Kidney epithelial cell (primary cell): ENCODE measurements at regions not wholly inside any gene's neighbourhood (a gene's known extent, or its start where the extent isn't known, plus 50 kb on each side); places are given as distances from the start of the nearest gene placed in this dataset.

Experiments used
- DNase-seq: peaks from one replicate; pipeline ENCODE4 v3.0.0-alpha.2; 2010; ENCODE audit warnings: low read depth
- H3K27me3 ChIP-seq: 2 replicates; pipeline ENCODE4 v1.6.0; 2011; ENCODE audit warnings: low read length; ENCODE audit not compliant: control insufficient read depth, insufficient read depth
- H3K36me3 ChIP-seq: 2 replicates; pipeline ENCODE4 v1.5.1; 2011; ENCODE audit warnings: low read length; ENCODE audit not compliant: control insufficient read depth, insufficient read depth
- H3K4me3 ChIP-seq: 2 replicates; pipeline ENCODE4 v1.5.1; 2011; ENCODE audit warnings: low read depth, mild to moderate bottlenecking, control low read depth, low read length
- TF ChIP-seq, protein P1 (sequence below): IDR thresholded peaks from 2 replicates; pipeline ENCODE4 v1.5.1; 2011; ENCODE audit warnings: mild to moderate bottlenecking, moderate library complexity, low read length, control low read depth, inconsistent platforms; ENCODE audit not compliant: insufficient read depth, poor library complexity, severe bottlenecking

DNA sequence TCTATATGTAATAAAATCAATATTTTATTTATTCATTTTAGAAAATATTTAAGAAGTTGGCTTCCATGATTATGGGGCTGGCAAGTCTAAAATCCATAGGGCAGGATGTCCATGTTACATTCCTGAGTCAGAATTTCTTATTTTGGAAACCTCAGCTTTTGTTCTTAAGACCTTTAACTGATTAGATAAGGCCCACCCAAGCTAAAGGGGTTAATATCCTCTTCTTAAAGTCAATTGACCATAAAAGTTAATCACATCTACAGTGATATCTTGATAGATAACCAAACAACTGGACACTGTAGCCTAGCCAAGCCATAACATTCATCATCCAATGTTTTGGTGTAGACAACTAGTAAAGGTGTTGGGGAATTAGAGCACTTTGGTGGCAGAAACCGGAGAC, 1035.4 kb upstream of the ZEB2 start:
- TF ChIP-seq, protein P1, sequence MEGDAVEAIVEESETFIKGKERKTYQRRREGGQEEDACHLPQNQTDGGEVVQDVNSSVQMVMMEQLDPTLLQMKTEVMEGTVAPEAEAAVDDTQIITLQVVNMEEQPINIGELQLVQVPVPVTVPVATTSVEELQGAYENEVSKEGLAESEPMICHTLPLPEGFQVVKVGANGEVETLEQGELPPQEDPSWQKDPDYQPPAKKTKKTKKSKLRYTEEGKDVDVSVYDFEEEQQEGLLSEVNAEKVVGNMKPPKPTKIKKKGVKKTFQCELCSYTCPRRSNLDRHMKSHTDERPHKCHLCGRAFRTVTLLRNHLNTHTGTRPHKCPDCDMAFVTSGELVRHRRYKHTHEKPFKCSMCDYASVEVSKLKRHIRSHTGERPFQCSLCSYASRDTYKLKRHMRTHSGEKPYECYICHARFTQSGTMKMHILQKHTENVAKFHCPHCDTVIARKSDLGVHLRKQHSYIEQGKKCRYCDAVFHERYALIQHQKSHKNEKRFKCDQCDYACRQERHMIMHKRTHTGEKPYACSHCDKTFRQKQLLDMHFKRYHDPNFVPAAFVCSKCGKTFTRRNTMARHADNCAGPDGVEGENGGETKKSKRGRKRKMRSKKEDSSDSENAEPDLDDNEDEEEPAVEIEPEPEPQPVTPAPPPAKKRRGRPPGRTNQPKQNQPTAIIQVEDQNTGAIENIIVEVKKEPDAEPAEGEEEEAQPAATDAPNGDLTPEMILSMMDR, result no peak
- no peak overlapping the region for H3K4me3 ChIP-seq
- DNase-seq, result no peak
- no peaks in the 10 kb centered on the region for H3K27me3 ChIP-seq
- H3K36me3 ChIP-seq, result no peaks in the 10 kb centered on the region

DNA sequence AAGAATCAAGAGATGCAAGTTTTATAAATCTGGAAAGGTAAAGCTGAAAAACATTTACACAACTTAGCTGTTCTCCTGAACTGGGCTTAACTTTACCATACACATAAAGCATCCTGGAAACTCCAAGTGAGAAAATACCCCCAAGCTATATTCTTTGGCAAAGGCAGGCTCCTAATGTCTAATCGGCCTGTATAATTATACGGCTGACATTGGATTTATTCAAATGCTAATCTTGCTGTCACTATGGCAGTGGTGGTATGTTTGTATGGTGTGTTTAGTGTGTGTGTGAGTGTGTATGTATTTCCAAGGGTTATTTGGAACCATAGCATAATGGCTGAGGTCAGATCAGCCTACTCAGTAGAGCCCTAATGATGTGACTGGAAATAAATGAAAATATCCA, 1031.8 kb upstream of the ZEB2 start:
- TF ChIP-seq, protein P1, result no peak
- Histone ChIP-seq H3K4me3 (no peak overlapping the region), H3K27me3 (no peaks in the 10 kb centered on the region), H3K36me3 (no peaks in the 10 kb centered on the region)
- DNase-seq, result no peak

DNA sequence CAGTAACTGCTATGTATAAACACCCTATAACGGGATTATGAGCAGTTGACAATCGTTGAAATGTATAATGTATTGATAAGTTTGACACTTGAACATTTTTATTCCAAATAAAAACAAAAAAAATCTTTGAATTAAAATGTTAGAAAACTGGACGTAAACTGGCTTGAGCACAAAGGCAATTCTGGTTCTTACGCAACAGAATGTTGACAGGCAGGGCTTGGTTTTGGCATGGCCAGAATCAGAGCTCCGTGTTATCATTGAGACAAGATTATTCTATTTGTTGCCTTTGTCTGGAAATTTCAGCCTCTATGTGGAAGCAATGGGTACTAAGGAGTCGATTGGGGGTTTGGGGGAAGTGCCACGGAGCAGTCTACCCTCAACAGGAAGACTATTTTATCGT, 1028.6 kb upstream of the ZEB2 start:
- Histone ChIP-seq H3K4me3 (no peak overlapping the region), H3K36me3 (no peaks in the 10 kb centered on the region), H3K27me3 (no peaks in the 10 kb centered on the region)
- DNase-seq, result no peak
- TF ChIP-seq, protein P1, result no peak

DNA sequence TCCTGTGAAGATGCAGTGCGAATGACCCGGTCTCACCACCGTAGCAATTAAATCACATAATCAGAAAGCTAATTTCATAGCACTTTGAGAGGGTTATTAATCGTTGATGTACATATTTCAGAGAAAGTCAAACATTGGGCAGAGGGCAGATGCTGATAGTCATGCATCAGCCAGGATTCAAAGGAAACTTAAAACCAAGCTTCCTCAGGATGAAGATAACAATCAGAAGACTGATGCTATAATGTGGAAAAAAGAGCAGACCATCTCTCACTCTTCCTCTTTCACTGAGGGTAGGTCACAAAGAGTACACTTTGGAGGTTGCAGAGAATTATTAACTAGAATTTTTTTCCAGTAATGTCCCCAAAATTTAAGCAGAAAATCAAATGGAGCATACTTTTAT, 1027.7 kb upstream of the ZEB2 start:
- TF ChIP-seq, protein P1, result no peak
- Histone ChIP-seq H3K27me3 (no peaks in the 10 kb centered on the region), H3K36me3 (no peaks in the 10 kb centered on the region), H3K4me3 (no peak overlapping the region)
- no peak for DNase-seq

DNA sequence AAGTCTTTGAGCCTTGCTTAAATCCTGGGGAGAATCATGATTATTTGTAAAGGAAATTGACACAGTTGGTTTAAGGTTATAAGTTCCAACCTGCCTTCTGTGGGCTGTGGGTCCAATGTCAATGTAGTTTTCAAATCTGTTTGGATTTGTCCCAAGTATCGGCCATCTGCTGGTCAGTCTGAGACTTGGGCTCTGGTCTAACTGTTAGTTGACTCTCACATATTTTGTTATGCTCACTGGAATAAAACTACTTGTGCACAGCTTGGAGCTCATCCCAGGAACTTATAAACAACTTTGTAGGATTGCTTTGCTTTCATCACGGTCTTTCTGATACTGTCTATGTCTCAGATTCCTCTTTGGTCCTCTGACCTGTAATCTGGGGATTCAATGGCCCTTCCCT, 1026.2 kb upstream of the ZEB2 start:
- Histone ChIP-seq H3K36me3 (no peaks in the 10 kb centered on the region), H3K4me3 (no peak overlapping the region), H3K27me3 (no peaks in the 10 kb centered on the region)
- TF ChIP-seq, protein P1, result no peak
- DNase-seq, result no peak

DNA sequence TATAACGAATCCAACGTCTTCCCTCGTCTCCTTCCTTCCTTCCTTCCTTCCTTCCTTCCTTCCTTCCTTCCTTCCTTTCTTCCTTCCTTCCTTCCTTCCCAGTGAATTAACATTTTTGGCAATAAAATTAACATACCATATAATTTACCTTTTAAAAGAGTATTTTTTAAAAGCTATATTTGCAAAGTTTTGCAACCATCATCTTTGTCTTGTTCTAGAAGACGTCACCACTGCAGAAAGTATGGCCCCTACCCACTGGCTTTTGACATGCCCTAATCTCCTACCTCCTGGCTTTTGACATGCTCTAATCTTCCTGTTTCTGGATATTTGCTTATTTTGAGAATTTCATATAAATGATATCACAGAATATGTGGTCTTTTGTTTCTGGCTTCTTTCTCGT, 1023.9 kb upstream of the ZEB2 start:
- H3K27me3 ChIP-seq, result no peaks in the 10 kb centered on the region
- DNase-seq, result no peak
- TF ChIP-seq, protein P1, result no peak
- no peaks in the 10 kb centered on the region for H3K36me3 ChIP-seq
- no peak overlapping the region for H3K4me3 ChIP-seq
